B cell (primary cell): ENCODE measurements at regions not wholly inside any gene's neighbourhood (a gene's known extent, or its start where the extent isn't known, plus 50 kb on each side); places are given as distances from the start of the nearest gene placed in this dataset.

Source experiments
- EZH2 ChIP-seq: IDR thresholded peaks from 2 replicates; pipeline ENCODE4 v1.6.1; 2012; ENCODE audit warnings: borderline replicate concordance, low read depth, mild to moderate bottlenecking, moderate library complexity, low read length; ENCODE audit not compliant: insufficient read depth, poor library complexity, severe bottlenecking
- TF ChIP-seq, protein P1 (sequence below): fragments of 200-600 bp; IDR thresholded peaks from one replicate; pipeline ENCODE4 v1.8.0; 2022; ENCODE audit warnings: antibody characterized with exemption, mild to moderate bottlenecking

DNA sequence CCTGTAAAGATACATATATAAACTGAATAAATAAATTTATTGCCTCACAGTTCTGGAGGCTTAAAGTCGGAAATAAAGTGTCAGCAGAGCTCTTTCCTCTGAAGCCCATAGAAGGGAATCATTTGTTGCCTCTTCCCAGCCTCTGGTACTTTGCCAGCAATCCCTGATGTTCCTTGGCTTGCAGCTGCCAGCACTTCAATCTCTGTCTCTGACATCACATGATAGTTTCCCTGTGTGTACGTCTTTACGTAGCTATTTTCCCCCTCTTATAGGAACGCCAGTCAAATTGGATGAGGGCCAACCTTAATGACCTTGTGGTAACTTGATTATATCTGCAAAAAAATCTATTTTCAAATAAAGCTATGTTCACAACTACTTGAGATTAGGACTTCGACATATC is 250.9 kb downstream of the LIG4 start:
- TF ChIP-seq, protein P1, sequence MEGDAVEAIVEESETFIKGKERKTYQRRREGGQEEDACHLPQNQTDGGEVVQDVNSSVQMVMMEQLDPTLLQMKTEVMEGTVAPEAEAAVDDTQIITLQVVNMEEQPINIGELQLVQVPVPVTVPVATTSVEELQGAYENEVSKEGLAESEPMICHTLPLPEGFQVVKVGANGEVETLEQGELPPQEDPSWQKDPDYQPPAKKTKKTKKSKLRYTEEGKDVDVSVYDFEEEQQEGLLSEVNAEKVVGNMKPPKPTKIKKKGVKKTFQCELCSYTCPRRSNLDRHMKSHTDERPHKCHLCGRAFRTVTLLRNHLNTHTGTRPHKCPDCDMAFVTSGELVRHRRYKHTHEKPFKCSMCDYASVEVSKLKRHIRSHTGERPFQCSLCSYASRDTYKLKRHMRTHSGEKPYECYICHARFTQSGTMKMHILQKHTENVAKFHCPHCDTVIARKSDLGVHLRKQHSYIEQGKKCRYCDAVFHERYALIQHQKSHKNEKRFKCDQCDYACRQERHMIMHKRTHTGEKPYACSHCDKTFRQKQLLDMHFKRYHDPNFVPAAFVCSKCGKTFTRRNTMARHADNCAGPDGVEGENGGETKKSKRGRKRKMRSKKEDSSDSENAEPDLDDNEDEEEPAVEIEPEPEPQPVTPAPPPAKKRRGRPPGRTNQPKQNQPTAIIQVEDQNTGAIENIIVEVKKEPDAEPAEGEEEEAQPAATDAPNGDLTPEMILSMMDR, result no peak
- TF ChIP-seq EZH2, result no peak
